H1 (cell line): ENCODE measurements at regions not wholly inside any gene's neighbourhood (a gene's known extent, or its start where the extent isn't known, plus 50 kb on each side); places are given as distances from the start of the nearest gene placed in this dataset.

Experiments used
- CHD1 ChIP-seq: IDR thresholded peaks from 2 replicates; pipeline ENCODE4 v1.6.1; 2012; ENCODE audit warnings: low read depth, low read length, improper control_type of control experiment
- KDM4A ChIP-seq: IDR thresholded peaks from one replicate; pipeline ENCODE4 v1.7.1; 2012; ENCODE audit warnings: low read depth, mild to moderate bottlenecking, moderate library complexity, low read length, inconsistent platforms; ENCODE audit not compliant: severe bottlenecking
- POLR2AphosphoS5 ChIP-seq: IDR thresholded peaks from 2 replicates; pipeline ENCODE4 v1.6.1; 2011; ENCODE audit warnings: low read depth, low read length
- SIRT6 ChIP-seq: IDR thresholded peaks from one replicate; pipeline ENCODE4 v1.7.1; 2012; ENCODE audit warnings: low read length, inconsistent platforms
- SP2 ChIP-seq: IDR thresholded peaks from 2 replicates; pipeline ENCODE4 v1.6.1; 2012; ENCODE audit warnings: mild to moderate bottlenecking, low read length, inconsistent platforms
- TAF1 ChIP-seq: IDR thresholded peaks from 2 replicates; pipeline ENCODE4 v1.6.1; 2011; ENCODE audit warnings: mild to moderate bottlenecking, low read depth, low read length
- TBP ChIP-seq: IDR thresholded peaks from 2 replicates; pipeline ENCODE4 v1.6.1; 2011; ENCODE audit warnings: low read depth, low read length, improper control_type of control experiment
- TF ChIP-seq, protein P1 (sequence below): IDR thresholded peaks from 2 replicates; pipeline ENCODE4 v1.6.1; 2011; ENCODE audit warnings: low read length, improper control_type of control experiment

DNA sequence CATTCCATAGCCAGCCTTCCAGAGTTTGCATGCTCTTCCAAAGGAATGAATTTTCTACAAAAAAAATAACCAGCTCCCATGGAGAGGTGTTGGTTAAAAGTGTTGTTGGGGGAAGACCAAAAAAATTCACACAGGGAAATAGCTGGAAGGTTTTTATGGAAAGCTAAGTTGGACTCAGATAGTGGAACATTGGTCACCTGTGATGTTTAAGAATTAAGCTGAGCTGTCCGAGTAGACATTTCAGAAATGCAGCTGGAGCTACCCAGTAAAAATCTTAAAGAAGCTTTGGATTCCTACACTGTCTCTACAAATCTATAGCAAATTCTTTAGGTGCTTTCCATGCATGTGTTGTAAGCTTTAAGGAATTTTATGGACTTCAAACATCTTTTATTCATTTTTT, 155.5 kb downstream of the THBS2 start (continued):
- TF ChIP-seq POLR2AphosphoS5 (no peak), TBP (no peak), KDM4A (no peak), CHD1 (no peak), TAF1 (no peak), SIRT6 (no peak), SP2 (no peak)
- TF ChIP-seq, protein P1, sequence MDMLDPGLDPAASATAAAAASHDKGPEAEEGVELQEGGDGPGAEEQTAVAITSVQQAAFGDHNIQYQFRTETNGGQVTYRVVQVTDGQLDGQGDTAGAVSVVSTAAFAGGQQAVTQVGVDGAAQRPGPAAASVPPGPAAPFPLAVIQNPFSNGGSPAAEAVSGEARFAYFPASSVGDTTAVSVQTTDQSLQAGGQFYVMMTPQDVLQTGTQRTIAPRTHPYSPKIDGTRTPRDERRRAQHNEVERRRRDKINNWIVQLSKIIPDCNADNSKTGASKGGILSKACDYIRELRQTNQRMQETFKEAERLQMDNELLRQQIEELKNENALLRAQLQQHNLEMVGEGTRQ: no peak
